ENCODE measurements at regions not wholly inside any gene's neighbourhood (a gene's known extent, or its start where the extent isn't known, plus 50 kb on each side); places are given as distances from the start of the nearest gene placed in this dataset.

- TF ChIP-seq POLR2AphosphoS5 (IDR thresholded peaks at IDR 0.05; ENCODE audit: low read depth, low read length) = no peak
- no peak for TF ChIP-seq POLR2A (IDR thresholded peaks at IDR 0.05; ENCODE audit: borderline replicate concordance, extremely low read depth, insufficient read depth, insufficient read length)
Measured at GRCh38 chr2:180618570-180618969, 361.8 kb upstream of the UBE2E3 start.
